H9 (cell line): ENCODE measurements at regions not wholly inside any gene's neighbourhood (a gene's known extent, or its start where the extent isn't known, plus 50 kb on each side); places are given as distances from the start of the nearest gene placed in this dataset.

Source experiments
- DNase-seq: peaks from one replicate; pipeline ENCODE4 v3.0.0-alpha.2; 2017
- H2AFZ ChIP-seq: one replicate; pipeline ENCODE4 v1.6.1; 2013; ENCODE audit warnings: mild to moderate bottlenecking, low read length, control low read depth, moderate library complexity
- H2AK5ac ChIP-seq: 2 replicates; pipeline ENCODE4 v1.6.1; 2013; ENCODE audit warnings: low read length, control low read depth, mixed read lengths; ENCODE audit not compliant: insufficient read length
- H2BK120ac ChIP-seq: one replicate; pipeline ENCODE4 v1.6.1; 2013; ENCODE audit warnings: low read depth, mild to moderate bottlenecking, low read length, control low read depth, inconsistent platforms; ENCODE audit not compliant: poor library complexity, severe bottlenecking
- H2BK12ac ChIP-seq: 2 replicates; pipeline ENCODE4 v1.6.1; 2013; ENCODE audit warnings: low read length, control low read depth, mixed read lengths, low read depth; ENCODE audit not compliant: insufficient read length
- H2BK15ac ChIP-seq: 2 replicates; pipeline ENCODE4 v1.6.1; 2013; ENCODE audit warnings: low read depth, low read length, control low read depth
- H2BK20ac ChIP-seq: one replicate; pipeline ENCODE4 v1.6.1; 2013; ENCODE audit warnings: low read depth, mild to moderate bottlenecking, low read length, control low read depth, inconsistent platforms; ENCODE audit not compliant: poor library complexity, severe bottlenecking
- H2BK5ac ChIP-seq: 2 replicates; pipeline ENCODE4 v1.6.1; 2013; ENCODE audit warnings: low read length, control low read depth, mixed read lengths; ENCODE audit not compliant: insufficient read length
- H3K14ac ChIP-seq: 2 replicates; pipeline ENCODE4 v1.6.1; 2013; ENCODE audit warnings: low read length, control low read depth; ENCODE audit not compliant: insufficient read depth
- H3K18ac ChIP-seq: 2 replicates; pipeline ENCODE4 v1.6.1; 2013; ENCODE audit warnings: low read depth, mild to moderate bottlenecking, mixed read lengths, low read length, control low read depth; ENCODE audit not compliant: insufficient read length
- H3K23ac ChIP-seq: 2 replicates; pipeline ENCODE4 v1.6.1; 2013; ENCODE audit warnings: low read length, control low read depth, mixed read lengths, low read depth; ENCODE audit not compliant: insufficient read length
- H3K23me2 ChIP-seq: 2 replicates; pipeline ENCODE4 v1.6.1; 2013; ENCODE audit warnings: low read depth, mild to moderate bottlenecking, mixed read lengths, low read length, control low read depth; ENCODE audit not compliant: insufficient read length, poor library complexity, severe bottlenecking
- H3K27ac ChIP-seq: 2 replicates; pipeline ENCODE4 v1.5.1; 2013; ENCODE audit warnings: low read length, control low read depth, mixed read lengths, low read depth; ENCODE audit not compliant: insufficient read length
- H3K27me3 ChIP-seq: 2 replicates; pipeline ENCODE4 v1.6.1; 2013; ENCODE audit warnings: low read length, control low read depth, inconsistent platforms; ENCODE audit not compliant: insufficient read depth
- H3K4ac ChIP-seq: 2 replicates; pipeline ENCODE4 v1.6.1; 2013; ENCODE audit warnings: low read depth, mild to moderate bottlenecking, control low read depth, inconsistent platforms, low read length, moderate library complexity
- H3K4me1 ChIP-seq: 2 replicates; pipeline ENCODE4 v1.6.1; 2013; ENCODE audit warnings: low read length, control low read depth, inconsistent platforms; ENCODE audit not compliant: insufficient read depth
- H3K4me2 ChIP-seq: 2 replicates; pipeline ENCODE4 v1.6.1; 2013; ENCODE audit warnings: low read length, control low read depth, mixed read lengths; ENCODE audit not compliant: insufficient read length, insufficient read depth
- H3K56ac ChIP-seq: 2 replicates; pipeline ENCODE4 v1.6.1; 2013; ENCODE audit warnings: low read depth, mild to moderate bottlenecking, mixed read lengths, low read length, control low read depth; ENCODE audit not compliant: insufficient read length
- H3K79me1 ChIP-seq: 2 replicates; pipeline ENCODE4 v1.6.1; 2013; ENCODE audit warnings: low read depth, mild to moderate bottlenecking, moderate library complexity, low read length, control low read depth, inconsistent platforms; ENCODE audit not compliant: insufficient read depth, poor library complexity, severe bottlenecking
- H3K79me2 ChIP-seq: 2 replicates; pipeline ENCODE4 v1.6.1; 2013; ENCODE audit warnings: low read length, control low read depth, inconsistent platforms; ENCODE audit not compliant: insufficient read depth
- H3K9ac ChIP-seq: 2 replicates; pipeline ENCODE4 v1.6.1; 2013; ENCODE audit warnings: low read length, control low read depth, mixed read lengths; ENCODE audit not compliant: insufficient read length; ENCODE audit errors: extremely low read depth
- H3K9me3 ChIP-seq: one replicate; pipeline ENCODE4 v1.6.1; 2013; ENCODE audit warnings: low read depth, low read length, inconsistent platforms; ENCODE audit not compliant: control insufficient read depth
- H3T11ph ChIP-seq: one replicate; pipeline ENCODE4 v1.6.1; 2013; ENCODE audit warnings: mild to moderate bottlenecking, low read length, control low read depth, inconsistent platforms
- H4K20me1 ChIP-seq: one replicate; pipeline ENCODE4 v1.6.1; 2013; ENCODE audit not compliant: control insufficient read depth, insufficient read length, insufficient read depth
- H4K5ac ChIP-seq: 2 replicates; pipeline ENCODE4 v1.6.1; 2013; ENCODE audit warnings: low read depth, mild to moderate bottlenecking, mixed read lengths, low read length, control low read depth; ENCODE audit not compliant: insufficient read length
- H4K8ac ChIP-seq: replicated peaks from 2 replicates; pipeline ENCODE4 v1.6.1; 2013; ENCODE audit warnings: low read length, control low read depth, mixed read lengths, low read depth; ENCODE audit not compliant: insufficient read length
- H4K91ac ChIP-seq: 2 replicates; pipeline ENCODE4 v1.6.1; 2013; ENCODE audit warnings: low read depth, mild to moderate bottlenecking, moderate library complexity, mixed read lengths, low read length, control low read depth; ENCODE audit not compliant: insufficient read length
- H3K27ac Mint-ChIP-seq, 3 experiments: 2 replicates in 2 of 3; 3 replicates in 1 of 3; pipeline ENCODE4 v1.8.0; 2020 to 2021; ENCODE audit warnings: mixed read lengths in 3 of 3, mild to moderate bottlenecking in 1 of 3, moderate library complexity in 1 of 3
- H3K27me3 Mint-ChIP-seq: 2 replicates; pipeline ENCODE4 v1.8.0; 2021; ENCODE audit warnings: low read depth, mild to moderate bottlenecking, moderate library complexity, mixed read lengths
- H3K36me3 Mint-ChIP-seq, 3 experiments: 2 replicates in 2 of 3; 3 replicates in 1 of 3; pipeline ENCODE4 v1.8.0; 2020 to 2021; ENCODE audit warnings: low read depth in 3 of 3, mixed read lengths in 3 of 3; ENCODE audit not compliant: insufficient read depth in 1 of 3
- H3K4me1 Mint-ChIP-seq, 2 experiments: 2 replicates each; pipeline ENCODE4 v1.8.0; 2020; ENCODE audit warnings: mixed read lengths in 2 of 2
- H3K4me3 Mint-ChIP-seq, 2 experiments: 2 replicates in 1 of 2; 3 replicates in 1 of 2; pipeline ENCODE4 v1.8.0; 2020 to 2021; ENCODE audit warnings: mild to moderate bottlenecking in 2 of 2, mixed read lengths in 2 of 2, moderate library complexity in 1 of 2
- H3K9me3 Mint-ChIP-seq, 2 experiments: 2 replicates in 1 of 2; 3 replicates in 1 of 2; pipeline ENCODE4 v1.8.0; 2020; ENCODE audit warnings: mild to moderate bottlenecking in 2 of 2, mixed read lengths in 2 of 2, moderate library complexity in 1 of 2
- WGBS: extraction: QIAGEN DNeasy Blood & Tissue Kit; methylation state at CpG from one replicate; pipeline ENCODE4 v1.1.7; 2013; ENCODE audit warnings: missing lambda C conversion rate, low lambda C conversion rate, mixed read lengths; ENCODE audit not compliant: insufficient read length; ENCODE audit errors: extremely low coverage; 5-methylcytosine and 5-hydroxymethylcytosine counted together
- TF ChIP-seq, protein P1 (sequence below): fragments of 200-600 bp; sonication (generic); conservative IDR thresholded peaks from 3 replicates; pipeline ENCODE4 v1.8.0; 2021; ENCODE audit warnings: antibody characterized with exemption, mild to moderate bottlenecking

DNA sequence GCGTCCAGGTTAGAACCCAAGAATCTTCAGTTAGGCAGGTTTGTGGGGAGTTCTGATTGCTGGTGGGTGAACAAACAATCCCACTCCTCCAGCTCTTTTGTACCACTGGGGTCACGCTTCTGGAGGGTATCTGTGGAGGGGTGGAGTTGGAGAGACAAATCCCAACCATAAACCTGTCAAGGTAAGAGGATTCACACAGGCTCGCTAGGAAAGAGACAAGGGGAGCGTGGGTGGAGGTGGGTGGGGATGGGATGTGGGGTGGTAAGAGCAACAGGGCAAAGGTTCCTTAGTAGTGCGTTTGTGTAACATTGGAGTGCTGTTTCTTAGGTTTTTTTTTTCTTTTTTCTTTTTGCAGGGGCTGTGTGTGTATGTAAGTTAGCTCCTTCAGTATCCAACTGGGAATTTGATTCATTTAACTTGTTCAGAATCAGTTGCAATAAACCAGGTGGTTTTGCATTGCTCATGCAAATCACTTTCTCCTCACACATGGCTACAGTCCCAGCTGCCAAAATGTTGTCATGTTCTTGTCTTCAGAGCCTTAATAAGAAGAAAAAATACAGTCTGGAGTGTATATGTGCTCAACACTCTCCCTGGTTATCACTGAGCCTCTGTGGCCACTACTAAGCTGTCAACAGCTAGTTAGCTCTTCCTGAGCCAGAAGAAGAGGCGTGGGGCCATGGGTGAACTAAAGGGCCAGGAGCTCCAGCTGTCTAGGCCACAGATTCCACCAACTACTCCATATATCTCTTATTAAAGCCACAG, 164.0 kb upstream of the RAD23B start:
- H3K27me3 Mint-ChIP-seq = no peaks in the 10 kb centered on the region
- H3K4ac ChIP-seq = no peak overlapping the region
- WGBS = no CpG with 5 or more reads among the region's 6 CpGs
- H3K27ac Mint-ChIP-seq = no peak overlapping the region
- no peak overlapping the region for H3K9ac ChIP-seq
- H3K4me2 ChIP-seq = no peak overlapping the region
- no peak overlapping the region for H4K8ac ChIP-seq
- H3K27ac ChIP-seq = no peak overlapping the region
- H3K79me2 ChIP-seq = no peaks in the 10 kb centered on the region
- H3K23me2 ChIP-seq = no peaks in the 10 kb centered on the region
- H3K79me1 ChIP-seq = no peaks in the 10 kb centered on the region
- no peaks in the 10 kb centered on the region for H3K9me3 ChIP-seq
- H3K9me3 Mint-ChIP-seq = no peaks in the 10 kb centered on the region
- no peak for DNase-seq
- no peak overlapping the region for H3K18ac ChIP-seq
- no peaks in the 10 kb centered on the region for H3K4me1 ChIP-seq
- H3K14ac ChIP-seq = no peak overlapping the region
- H4K91ac ChIP-seq = no peak overlapping the region
- H2BK5ac ChIP-seq = no peak overlapping the region
- H2BK20ac ChIP-seq = no peak overlapping the region
- no peak overlapping the region for H3K23ac ChIP-seq
- TF ChIP-seq, protein P1, sequence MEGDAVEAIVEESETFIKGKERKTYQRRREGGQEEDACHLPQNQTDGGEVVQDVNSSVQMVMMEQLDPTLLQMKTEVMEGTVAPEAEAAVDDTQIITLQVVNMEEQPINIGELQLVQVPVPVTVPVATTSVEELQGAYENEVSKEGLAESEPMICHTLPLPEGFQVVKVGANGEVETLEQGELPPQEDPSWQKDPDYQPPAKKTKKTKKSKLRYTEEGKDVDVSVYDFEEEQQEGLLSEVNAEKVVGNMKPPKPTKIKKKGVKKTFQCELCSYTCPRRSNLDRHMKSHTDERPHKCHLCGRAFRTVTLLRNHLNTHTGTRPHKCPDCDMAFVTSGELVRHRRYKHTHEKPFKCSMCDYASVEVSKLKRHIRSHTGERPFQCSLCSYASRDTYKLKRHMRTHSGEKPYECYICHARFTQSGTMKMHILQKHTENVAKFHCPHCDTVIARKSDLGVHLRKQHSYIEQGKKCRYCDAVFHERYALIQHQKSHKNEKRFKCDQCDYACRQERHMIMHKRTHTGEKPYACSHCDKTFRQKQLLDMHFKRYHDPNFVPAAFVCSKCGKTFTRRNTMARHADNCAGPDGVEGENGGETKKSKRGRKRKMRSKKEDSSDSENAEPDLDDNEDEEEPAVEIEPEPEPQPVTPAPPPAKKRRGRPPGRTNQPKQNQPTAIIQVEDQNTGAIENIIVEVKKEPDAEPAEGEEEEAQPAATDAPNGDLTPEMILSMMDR = no peak
- H3K4me1 Mint-ChIP-seq = peaks cover 8 to 10% of the 10 kb centered on the region in 2 experiments
- no peaks in the 10 kb centered on the region for H3K36me3 Mint-ChIP-seq
- no peak overlapping the region for H2BK120ac ChIP-seq
- H4K5ac ChIP-seq = no peak overlapping the region
- H2BK12ac ChIP-seq = no peak overlapping the region
- H4K20me1 ChIP-seq = no peaks in the 10 kb centered on the region
- no peaks in the 10 kb centered on the region for H3K27me3 ChIP-seq
- H3K56ac ChIP-seq = no peak overlapping the region
- H2AK5ac ChIP-seq = no peak overlapping the region
- no peak overlapping the region for H3K4me3 Mint-ChIP-seq
- H2AFZ ChIP-seq = no peak overlapping the region
- H3T11ph ChIP-seq = no peak overlapping the region
- H2BK15ac ChIP-seq = no peak overlapping the region
